Gastrocnemius medialis (tissue), 4 donors: ENCODE measurements at regions not wholly inside any gene's neighbourhood (a gene's known extent, or its start where the extent isn't known, plus 50 kb on each side); places are given as distances from the start of the nearest gene placed in this dataset.

Source experiments
- CTCF ChIP-seq, 5 experiments: fragments of 450-650 bp in 3 of 5; fragments of 200-600 bp in 2 of 5; sonication (generic) in 2 of 5; IDR thresholded peaks in 4 of 5; conservative IDR thresholded peaks in 1 of 5; 1 replicate in 4 of 5; 2 replicates in 1 of 5; pipeline ENCODE4 v1.5.1; 2016 to 2019; ENCODE audit warnings: antibody characterized with exemption in 5 of 5, mild to moderate bottlenecking in 3 of 5, moderate library complexity in 3 of 5
- POLR2A ChIP-seq, 2 donors: fragments of 450-650 bp; IDR thresholded peaks; one replicate each; pipeline ENCODE4 v1.6.1; 2017; ENCODE audit warnings: antibody characterized with exemption in 2 of 2, mild to moderate bottlenecking in 2 of 2, moderate library complexity in 2 of 2

DNA sequence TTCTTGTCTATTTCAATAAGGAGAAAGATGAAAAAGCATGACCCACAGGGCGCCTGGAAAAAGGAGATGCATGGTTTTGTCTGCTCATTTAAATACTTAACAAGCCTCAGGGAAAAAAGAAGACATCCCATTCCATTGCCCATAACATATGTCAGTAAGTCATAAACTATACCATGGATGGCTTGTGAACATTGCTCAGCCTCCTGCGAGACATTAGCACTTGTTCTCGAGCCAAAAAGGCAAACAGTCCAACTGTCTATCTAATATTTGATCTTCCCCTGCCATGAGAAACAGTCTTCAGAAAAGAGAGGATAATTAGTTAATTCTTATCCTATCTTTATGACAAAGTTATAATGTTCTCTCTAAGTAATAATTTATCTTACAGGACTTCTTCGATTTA, 527.4 kb downstream of the HACE1 start:
- no peak for TF ChIP-seq CTCF (IDR thresholded peaks at IDR 0.05 in 4 of 5, conservative IDR thresholded peaks at IDR 0.05 in 1 of 5)
- TF ChIP-seq POLR2A (IDR thresholded peaks at IDR 0.05), result no peak
